ENCODE measurements at regions not wholly inside any gene's neighbourhood (a gene's known extent, or its start where the extent isn't known, plus 50 kb on each side); places are given as distances from the start of the nearest gene placed in this dataset.

GRCh38 chr5:5666369-5666768 is 243.9 kb downstream of the ICE1 start:
- no peak for DNase-seq (ENCODE audit: low read depth in 1 of 2, low spot score in 1 of 2)
- Histone ChIP-seq H3K4me1 (ENCODE audit: low read depth) (no peaks in the 10 kb centered on the region), H3K27me3 (no peaks in the 10 kb centered on the region), H3K27ac (no peak overlapping the region), H3K36me3 (no peaks in the 10 kb centered on the region), H3K4me3 (no peak overlapping the region), H3K9me3 (ENCODE audit: low read depth) (no peaks in the 10 kb centered on the region)
- TF ChIP-seq CTCF (IDR thresholded peaks at IDR 0.05; ENCODE audit: low read depth, low read length), result no peak

- H3K9me3 ChIP-seq (ENCODE audit: low read depth), result no peaks in the 10 kb centered on the region
- no peaks in the 10 kb centered on the region for H3K36me3 ChIP-seq
- no peak overlapping the region for H3K4me3 ChIP-seq
- H3K4me1 ChIP-seq (ENCODE audit: low read depth), result no peaks in the 10 kb centered on the region
- TF ChIP-seq CTCF (IDR thresholded peaks at IDR 0.05; ENCODE audit: low read depth, low read length), result no peak
- H3K27me3 ChIP-seq, result no peaks in the 10 kb centered on the region
- H3K27ac ChIP-seq, result no peak overlapping the region
- no peak for DNase-seq (ENCODE audit: low read depth in 1 of 2, low spot score in 1 of 2)
Observed at GRCh38 chr5:5666076-5666365, 243.5 kb downstream of the ICE1 start.

- Histone ChIP-seq H3K4me1 (ENCODE audit: low read depth) (no peaks in the 10 kb centered on the region), H3K27me3 (no peaks in the 10 kb centered on the region), H3K27ac (no peak overlapping the region), H3K9me3 (ENCODE audit: low read depth) (no peaks in the 10 kb centered on the region), H3K36me3 (no peaks in the 10 kb centered on the region), H3K4me3 (no peak overlapping the region)
- peak in 1 of 2 donors; percentile 16 for DNase-seq (ENCODE audit: low read depth in 1 of 2, low spot score in 1 of 2)
- TF ChIP-seq CTCF (IDR thresholded peaks at IDR 0.05; ENCODE audit: low read depth, low read length), result no peak
Observed at GRCh38 chr5:5665225-5666075, 243.0 kb downstream of the ICE1 start.

- no peak for TF ChIP-seq CTCF (IDR thresholded peaks at IDR 0.05; ENCODE audit: low read depth, low read length)
- Histone ChIP-seq H3K4me1 (ENCODE audit: low read depth) (no peaks in the 10 kb centered on the region), H3K27me3 (no peaks in the 10 kb centered on the region), H3K36me3 (no peaks in the 10 kb centered on the region), H3K4me3 (no peak overlapping the region), H3K9me3 (ENCODE audit: low read depth) (no peaks in the 10 kb centered on the region), H3K27ac (no peak overlapping the region)
- DNase-seq (ENCODE audit: low read depth in 1 of 2, low spot score in 1 of 2), result no peak
Observed at GRCh38 chr5:5658889-5659465, 236.5 kb downstream of the ICE1 start.

GRCh38 chr5:5658226-5658625 is 235.7 kb downstream of the ICE1 start:
- Histone ChIP-seq H3K4me1 (ENCODE audit: low read depth) (no peaks in the 10 kb centered on the region), H3K4me3 (no peak overlapping the region), H3K27me3 (no peaks in the 10 kb centered on the region), H3K27ac (no peak overlapping the region), H3K9me3 (ENCODE audit: low read depth) (no peaks in the 10 kb centered on the region), H3K36me3 (no peaks in the 10 kb centered on the region)
- peak in 1 of 2 donors; percentile 77 for DNase-seq (ENCODE audit: low read depth in 1 of 2, low spot score in 1 of 2)
- no peak for TF ChIP-seq CTCF (IDR thresholded peaks at IDR 0.05; ENCODE audit: low read depth, low read length)

All from cardiac muscle cell (in vitro differentiated cells and primary cell).